Medulla oblongata (tissue), 1 donor: ENCODE measurements at regions not wholly inside any gene's neighbourhood (a gene's known extent, or its start where the extent isn't known, plus 50 kb on each side); places are given as distances from the start of the nearest gene placed in this dataset.
"Not testable (repeated sequence)": the region's sequence is repeated elsewhere in the genome, so short reads cannot be mapped to it uniquely, and the experiment has no call there.

Experiments
- DNase-seq: peaks from one replicate; pipeline ENCODE4 v3.0.0-alpha.2; 2015; ENCODE audit errors: extremely low spot score

- no peak for DNase-seq
These were observed 115.9 kb upstream of the SYT6 start for GRCh38 chr1:114269539-114269938.

GRCh38 chr1:114263343-114263742 lies 109.7 kb upstream of the SYT6 start:
- no peak for DNase-seq

- DNase-seq, result no peak
These were observed 108.7 kb upstream of the SYT6 start for GRCh38 chr1:114262337-114262736.

GRCh38 chr1:114260805-114261484 lies 107.3 kb upstream of the SYT6 start:
- DNase-seq, result no peak

GRCh38 chr1:114259511-114260160 lies 106.0 kb upstream of the SYT6 start:
- DNase-seq, result no peak

GRCh38 chr1:114258633-114259032 lies 105.0 kb upstream of the SYT6 start:
- no peak for DNase-seq

- no peak for DNase-seq
These were observed 104.4 kb upstream of the SYT6 start for GRCh38 chr1:114258074-114258473.

- no peak for DNase-seq
These were observed 103.9 kb upstream of the SYT6 start for GRCh38 chr1:114257554-114257953.

- no peak for DNase-seq
These were observed 100.2 kb upstream of the SYT6 start for GRCh38 chr1:114253900-114254299.

- no peak for DNase-seq
These were observed 97.9 kb upstream of the SYT6 start for GRCh38 chr1:114251573-114251939.

GRCh38 chr1:114250683-114251572 lies 97.3 kb upstream of the SYT6 start:
- no peak for DNase-seq

- no peak for DNase-seq
These were observed 96.0 kb upstream of the SYT6 start for GRCh38 chr1:114249691-114250090.

- DNase-seq, result no peak
These were observed 94.5 kb upstream of the SYT6 start for GRCh38 chr1:114248162-114248561.

- not testable (repeated sequence) for DNase-seq
These were observed 89.0 kb upstream of the SYT6 start for GRCh38 chr1:114242531-114243210.

GRCh38 chr1:114238053-114238452 lies 84.4 kb upstream of the SYT6 start:
- no peak for DNase-seq

GRCh38 chr1:114236517-114236916 lies 82.8 kb upstream of the SYT6 start:
- no peak for DNase-seq

- no peak for DNase-seq
These were observed 82.3 kb upstream of the SYT6 start for GRCh38 chr1:114235960-114236359.

- no peak for DNase-seq
These were observed 81.6 kb upstream of the SYT6 start for GRCh38 chr1:114235281-114235680.

GRCh38 chr1:114234408-114235124 lies 80.9 kb upstream of the SYT6 start:
- peak; percentile 74 for DNase-seq

GRCh38 chr1:114232691-114233090 lies 79.0 kb upstream of the SYT6 start:
- no peak for DNase-seq

GRCh38 chr1:114231301-114231700 lies 77.6 kb upstream of the SYT6 start:
- no peak for DNase-seq
